Aorta (tissue), 5 donors: ENCODE measurements at regions not wholly inside any gene's neighbourhood (a gene's known extent, or its start where the extent isn't known, plus 50 kb on each side); places are given as distances from the start of the nearest gene placed in this dataset.

Experiments used
- ATAC-seq: fragments of 200-7000 bp; cut with Tn5 transposase; one replicate; pipeline ENCODE4 v1.9.1; 2022; ENCODE audit warnings: moderate library complexity; ENCODE audit not compliant: low FRiP score
- DNase-seq, 2 donors: peaks; one replicate each; pipeline ENCODE4 v3.0.0-alpha.2; 2020
- H3K27ac ChIP-seq, 2 donors: one replicate each; pipeline ENCODE4 v1.5.1; 2013; ENCODE audit warnings: low read length in 2 of 2, mild to moderate bottlenecking in 2 of 2, moderate library complexity in 2 of 2, control low read depth in 1 of 2, inconsistent platforms in 1 of 2, low read depth in 1 of 2
- H3K27me3 ChIP-seq, 2 donors: one replicate each; pipeline ENCODE4 v1.6.1; 2013; ENCODE audit warnings: control low read depth in 1 of 2, low read length in 1 of 2, mild to moderate bottlenecking in 1 of 2, moderate library complexity in 1 of 2; ENCODE audit not compliant: insufficient read depth in 2 of 2, control insufficient read depth in 1 of 2
- H3K36me3 ChIP-seq, 2 donors: one replicate each; pipeline ENCODE4 v1.6.1; 2013; ENCODE audit warnings: control low read depth in 1 of 2, low read length in 1 of 2, mild to moderate bottlenecking in 1 of 2; ENCODE audit not compliant: insufficient read depth in 2 of 2, control insufficient read depth in 1 of 2
- H3K4me1 ChIP-seq, 2 donors: one replicate each; pipeline ENCODE4 v1.6.1; 2013; ENCODE audit warnings: low read length in 2 of 2, control low read depth in 1 of 2, mild to moderate bottlenecking in 1 of 2, moderate library complexity in 1 of 2; ENCODE audit not compliant: insufficient read depth in 2 of 2, control insufficient read depth in 1 of 2
- H3K4me3 ChIP-seq, 2 donors: one replicate each; pipeline ENCODE4 v1.5.1; 2013; ENCODE audit warnings: low read length in 2 of 2, control low read depth in 1 of 2, mild to moderate bottlenecking in 1 of 2
- H3K9me3 ChIP-seq: one replicate; pipeline ENCODE4 v1.6.1; 2013; ENCODE audit warnings: mild to moderate bottlenecking, low read length; ENCODE audit not compliant: control insufficient read depth
- WGBS, 2 donors: extraction: QIAGEN DNeasy Blood & Tissue Kit; methylation state at CpG; one replicate each; pipeline ENCODE4 v1.1.7; 2013; 5-methylcytosine and 5-hydroxymethylcytosine counted together
- intact Hi-C, 2 donors: fragments of 100-400 bp; cut with DNase I; formaldehyde crosslinking; loops; one replicate each; pipeline versions ENCODE4 v1.14.2 to v1.15.0; 2022
- donor health status: healthy with polysubstance abuse.
- donor health status: Bipolar disorder and iron deficiency.
- donor health status: DM: no; HTN: no; CAD: no.
- donor health status: DM: no; HTN: no; CAD: no.
- donor health status: DM: yes; HTN: yes; CAD: no.

DNA sequence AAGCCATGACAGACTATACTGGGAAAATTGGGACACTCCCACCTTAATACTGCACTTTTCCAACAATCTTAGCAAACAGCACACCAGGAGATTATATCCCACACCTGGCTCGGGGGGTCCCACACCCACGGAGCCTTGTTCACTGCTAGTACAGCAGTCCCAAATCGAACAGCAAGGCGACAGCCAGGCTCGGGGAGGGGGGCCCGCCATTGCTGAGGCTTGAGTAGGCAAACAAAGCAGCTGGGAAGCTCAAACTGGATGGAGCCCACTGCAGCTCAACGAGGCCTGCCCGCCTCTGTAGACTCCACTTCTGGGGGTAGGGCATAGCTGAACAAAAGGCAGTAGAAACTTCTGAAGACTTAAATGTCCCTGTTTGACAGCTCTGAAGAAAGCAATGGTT lies 118.3 kb downstream of the MAGEB5 start:
- ATAC-seq = no peak
- Histone ChIP-seq H3K36me3 (no peaks in the 10 kb centered on the region), H3K9me3 (no peaks in the 10 kb centered on the region), H3K27ac (no peak overlapping the region), H3K4me3 (no peak overlapping the region), H3K4me1 (no peaks in the 10 kb centered on the region), H3K27me3 (no peaks in the 10 kb centered on the region)
- WGBS, 2 donors = 80 to 90% methylated on average over 8 of the region's 8 CpGs
- intact Hi-C loops = no loop called here
- no peak for DNase-seq

- DNase-seq (no peak), ATAC-seq (no peak)
- Histone ChIP-seq H3K36me3 (no peaks in the 10 kb centered on the region), H3K27ac (no peak overlapping the region), H3K27me3 (no peaks in the 10 kb centered on the region), H3K4me3 (no peak overlapping the region), H3K4me1 (no peaks in the 10 kb centered on the region), H3K9me3 (no peaks in the 10 kb centered on the region)
- WGBS, 2 donors = 41 to 58% methylated on average over 3 of the region's 3 CpGs
- intact Hi-C loops = no loop called here
Observed at GRCh38 chrX:26328608-26329319, 112.8 kb downstream of the MAGEB5 start.

DNA sequence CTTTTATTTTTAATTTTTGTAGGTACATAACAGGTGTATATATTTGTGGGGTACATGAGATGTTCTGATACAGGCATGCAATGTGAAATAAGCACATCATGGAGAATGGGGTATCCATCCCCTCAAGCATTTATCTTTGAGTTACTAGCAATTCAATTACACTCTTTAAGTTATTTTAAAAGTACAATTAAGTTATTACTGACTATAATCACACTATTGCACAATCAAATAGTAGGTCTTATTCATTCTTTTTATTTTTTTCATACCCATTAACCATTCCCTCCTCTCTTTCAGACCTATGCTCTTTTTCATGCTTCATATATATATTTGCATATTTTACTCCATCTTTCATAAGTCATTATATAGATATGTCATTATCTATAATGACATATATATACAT lies 93.3 kb downstream of the MAGEB5 start:
- Histone ChIP-seq H3K9me3 (no peaks in the 10 kb centered on the region), H3K27me3 (no peaks in the 10 kb centered on the region), H3K4me1 (no peaks in the 10 kb centered on the region), H3K4me3 (no peak overlapping the region), H3K36me3 (no peaks in the 10 kb centered on the region), H3K27ac (no peak overlapping the region)
- intact Hi-C loops = no loop called here
- DNase-seq (no peak), ATAC-seq (no peak)

DNA sequence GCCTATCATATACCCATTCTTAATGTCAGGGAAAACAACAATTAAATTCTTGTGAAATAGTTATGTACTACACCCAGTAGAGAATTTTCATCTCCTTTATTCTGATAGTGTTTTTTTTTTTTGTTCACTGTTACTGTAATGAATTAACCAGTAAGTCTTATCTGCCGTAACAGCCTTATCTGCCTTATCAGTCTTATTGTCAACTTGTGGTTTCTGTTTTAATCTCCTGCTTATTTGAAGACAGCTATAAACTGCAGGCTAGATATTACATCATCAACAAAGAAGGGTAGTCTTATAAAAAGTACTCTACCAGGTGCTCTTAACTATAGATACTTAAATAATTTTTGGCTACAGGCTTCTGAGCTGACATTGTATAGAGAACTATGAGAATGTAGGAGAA lies 79.5 kb downstream of the MAGEB5 start:
- DNase-seq (no peak), ATAC-seq (no peak)
- intact Hi-C loops = no loop called here
- Histone ChIP-seq H3K27ac (no peak overlapping the region), H3K4me3 (no peak overlapping the region), H3K9me3 (no peaks in the 10 kb centered on the region), H3K4me1 (no peaks in the 10 kb centered on the region), H3K36me3 (no peaks in the 10 kb centered on the region), H3K27me3 (no peaks in the 10 kb centered on the region)
- 18 to 50% methylated on average over 1 of the region's 1 CpG for WGBS, 2 donors

- H3K4me1 ChIP-seq = no peaks in the 10 kb centered on the region
- no peak overlapping the region for H3K4me3 ChIP-seq
- DNase-seq (peak in 1 of 2 donors; percentile 26), ATAC-seq (no peak)
- H3K36me3 ChIP-seq = no peaks in the 10 kb centered on the region
- H3K27ac ChIP-seq = no peak overlapping the region
- intact Hi-C loops = no loop called here
- H3K9me3 ChIP-seq = no peaks in the 10 kb centered on the region
- 88 to 93% methylated on average over 9 of the region's 9 CpGs for WGBS, 2 donors
- H3K27me3 ChIP-seq = no peaks in the 10 kb centered on the region
Observed at GRCh38 chrX:26286836-26287235, 70.9 kb downstream of the MAGEB5 start.
